Transverse colon (tissue), 4 donors: ENCODE measurements at regions not wholly inside any gene's neighbourhood (a gene's known extent, or its start where the extent isn't known, plus 50 kb on each side); places are given as distances from the start of the nearest gene placed in this dataset.

Experiments used
- DNase-seq: peaks from one replicate; pipeline ENCODE4 v3.0.0-alpha.2; 2019
- H3K27ac ChIP-seq, 4 donors: fragments of 200-600 bp; sonication (generic); 2 replicates each; pipeline ENCODE4 v1.5.1; 2016 to 2018; ENCODE audit warnings: inconsistent platforms in 4 of 4
- H3K27me3 ChIP-seq: fragments of 200-600 bp; sonication (generic); 2 replicates; pipeline ENCODE4 v1.5.1; 2017; ENCODE audit warnings: inconsistent platforms
- H3K36me3 ChIP-seq, 4 donors: fragments of 200-600 bp; sonication (generic); 2 replicates each; pipeline ENCODE4 v1.5.1; 2017 to 2019; ENCODE audit warnings: inconsistent platforms in 4 of 4
- H3K4me1 ChIP-seq, 4 donors: fragments of 200-600 bp; sonication (generic); 2 replicates each; pipeline ENCODE4 v1.5.1; 2017 to 2020; ENCODE audit warnings: inconsistent platforms in 4 of 4
- H3K4me3 ChIP-seq, 4 donors: fragments of 200-600 bp; sonication (generic); 1 replicate in 1 of 4; 2 replicates in 3 of 4; pipeline versions ENCODE4 v1.5.1 to v1.6.1; 2017 to 2019; ENCODE audit warnings: inconsistent platforms in 4 of 4
- H3K9me3 ChIP-seq, 2 donors: fragments of 200-600 bp; sonication (generic); 2 replicates each; pipeline ENCODE4 v1.5.1; 2017 to 2019; ENCODE audit warnings: inconsistent platforms in 2 of 2
- CTCF ChIP-seq, 5 experiments: fragments of 200-600 bp in 3 of 5; fragments of 450-650 bp in 2 of 5; sonication (generic) in 3 of 5; IDR thresholded peaks; 1 replicate in 2 of 5; 2 replicates in 3 of 5; pipeline ENCODE4 v1.5.1; 2016 to 2017; ENCODE audit warnings: antibody characterized with exemption in 5 of 5, inconsistent platforms in 3 of 5, mild to moderate bottlenecking in 2 of 5, moderate library complexity in 1 of 5
- EP300 ChIP-seq: sonication (generic); formaldehyde crosslinking; IDR thresholded peaks from one replicate; pipeline ENCODE4 v1.6.1; 2017; ENCODE audit warnings: antibody characterized with exemption, low read depth
- POLR2A ChIP-seq: fragments of 450-650 bp; IDR thresholded peaks from one replicate; pipeline ENCODE4 v1.6.1; 2016; ENCODE audit warnings: antibody characterized with exemption, mild to moderate bottlenecking, moderate library complexity
- POLR2AphosphoS5 ChIP-seq, 3 donors: sonication (generic); formaldehyde crosslinking; IDR thresholded peaks; one replicate each; pipeline ENCODE4 v1.6.1; 2016; ENCODE audit warnings: antibody characterized with exemption in 3 of 3
- WGBS, 2 donors: methylation state at CpG; one replicate each; pipeline ENCODE4 v1.1.5; 2018; ENCODE audit warnings: low coverage in 1 of 2; 5-methylcytosine and 5-hydroxymethylcytosine counted together
- in situ Hi-C, 4 donors: fragments of 200-750 bp; cut with MboI; loops; one replicate each; pipeline versions ENCODE4 v1.15.0 to v1.15.1; 2017; ENCODE audit warnings: low sequenced_read_pairs in 3 of 4, low pct_ligation_motif_present in 1 of 4, low pct_unique_long_range_greater_than_20kb in 1 of 4
- intact Hi-C: fragments of 100-400 bp; cut with DNase I; formaldehyde crosslinking; loops from one replicate; pipeline ENCODE4 v1.15.1; 2023; ENCODE audit warnings: low total_unique reads

- no peak overlapping the region for H3K27ac ChIP-seq
- intact Hi-C loops, result no loop called here
These were observed 76.2 kb upstream of the CHD1 start for GRCh38 chr5:99004960-99005359.

GRCh38 chr5:99000876-99001275, 72.1 kb upstream of the CHD1 start:
- WGBS, 2 donors, result 71 to 100% methylated on average over 1 of the region's 1 CpG
- DNase-seq, result no peak
- in situ Hi-C loops (no loop called here), intact Hi-C loops (no loop called here)
- H3K4me1 ChIP-seq, result no peaks in the 10 kb centered on the region
- no peaks in the 10 kb centered on the region for H3K27me3 ChIP-seq
- no peak overlapping the region for H3K27ac ChIP-seq
- TF ChIP-seq POLR2AphosphoS5 (IDR thresholded peaks at IDR 0.05) (no peak), EP300 (no peak), CTCF (IDR thresholded peaks at IDR 0.05) (no peak), POLR2A (no peak)
- H3K4me3 ChIP-seq, result no peak overlapping the region
- H3K36me3 ChIP-seq, result no peaks in the 10 kb centered on the region
- H3K9me3 ChIP-seq, result no peaks in the 10 kb centered on the region

More at GRCh38 chr5:99004960-99005359, 76.2 kb upstream of the CHD1 start:
- no peak for DNase-seq
- no peak overlapping the region for H3K4me3 ChIP-seq
- whole genome bisulfite sequencing, 2 donors, result 53 to 75% methylated on average over 1 of the region's 1 CpG
- no peaks in the 10 kb centered on the region for H3K27me3 ChIP-seq
- in situ Hi-C loops, result no loop called here
- H3K9me3 ChIP-seq, result no peaks in the 10 kb centered on the region
- H3K36me3 ChIP-seq, result no peaks in the 10 kb centered on the region
- H3K4me1 ChIP-seq, result no peaks in the 10 kb centered on the region
- TF ChIP-seq POLR2A (no peak), POLR2AphosphoS5 (IDR thresholded peaks at IDR 0.05) (no peak)

- Histone ChIP-seq H3K4me1 (no peaks in the 10 kb centered on the region), H3K9me3 (no peaks in the 10 kb centered on the region), H3K4me3 (no peak overlapping the region), H3K27me3 (no peaks in the 10 kb centered on the region), H3K36me3 (no peaks in the 10 kb centered on the region), H3K27ac (no peak overlapping the region)
- TF ChIP-seq POLR2AphosphoS5 (IDR thresholded peaks at IDR 0.05) (no peak), EP300 (no peak), CTCF (IDR thresholded peaks at IDR 0.05) (no peak), POLR2A (no peak)
- DNase-seq, result no peak
- 86 to 90% methylated on average over 3 of the region's 3 CpGs for WGBS, 2 donors
- intact Hi-C loops, result no loop called here
- in situ Hi-C loops, result no loop called here
These were observed 71.4 kb upstream of the CHD1 start for GRCh38 chr5:99000221-99000620.

- no peaks in the 10 kb centered on the region for H3K4me1 ChIP-seq
- intact Hi-C loops, result no loop called here
- no peak overlapping the region for H3K4me3 ChIP-seq
- in situ Hi-C loops, result no loop called here
- DNase-seq, result no peak
- no peak for TF ChIP-seq POLR2A
- no peaks in the 10 kb centered on the region for H3K27me3 ChIP-seq
- no peaks in the 10 kb centered on the region for H3K9me3 ChIP-seq
- WGBS, 2 donors, result 71 to 82% methylated on average over 4 of the region's 4 CpGs
- H3K27ac ChIP-seq, result no peak overlapping the region
- no peaks in the 10 kb centered on the region for H3K36me3 ChIP-seq
These were observed 70.8 kb upstream of the CHD1 start for GRCh38 chr5:98999631-99000030.

DNA sequence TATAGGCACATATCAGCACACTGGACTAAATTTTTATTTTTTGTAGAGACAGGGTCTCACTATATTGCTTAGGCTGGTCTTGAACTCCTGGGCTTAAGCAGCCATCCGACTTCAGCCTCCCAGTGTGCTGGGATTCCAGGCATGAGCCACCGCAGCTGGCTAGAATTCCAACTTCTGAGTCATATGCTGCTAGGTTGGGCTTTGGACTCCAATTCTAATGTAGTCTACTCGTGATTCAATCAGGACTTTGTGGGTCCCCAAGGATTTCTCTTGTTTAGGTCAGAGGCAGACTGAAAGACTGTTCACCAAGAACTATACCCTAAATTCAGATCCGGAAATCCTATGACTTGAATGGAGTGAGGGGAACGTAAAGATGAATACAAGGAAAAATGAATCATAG, 68.2 kb upstream of the CHD1 start:
- intact Hi-C loops (no loop called here), in situ Hi-C loops (no loop called here)
- Histone ChIP-seq H3K4me3 (no peak overlapping the region), H3K9me3 (no peaks in the 10 kb centered on the region), H3K27ac (no peak overlapping the region), H3K4me1 (no peaks in the 10 kb centered on the region), H3K36me3 (no peaks in the 10 kb centered on the region), H3K27me3 (no peaks in the 10 kb centered on the region)
- WGBS, 2 donors, result 83 to 86% methylated on average over 2 to 5 of the region's 5 CpGs
- no peak for DNase-seq
- TF ChIP-seq EP300 (no peak), POLR2AphosphoS5 (IDR thresholded peaks at IDR 0.05) (no peak), CTCF (IDR thresholded peaks at IDR 0.05) (no peak), POLR2A (no peak)
